Liver (tissue), 8 donors: ENCODE measurements at regions not wholly inside any gene's neighbourhood (a gene's known extent, or its start where the extent isn't known, plus 50 kb on each side); places are given as distances from the start of the nearest gene placed in this dataset.

Source experiments
- DNase-seq: peaks from one replicate; pipeline ENCODE4 v3.0.0-alpha.2; 2017; ENCODE audit warnings: low spot score
- H3K27ac ChIP-seq, 2 donors: one replicate each; pipeline ENCODE4 v1.7.0; 2013; ENCODE audit warnings: inconsistent platforms in 2 of 2, low read length in 2 of 2, control low read depth in 1 of 2, low read depth in 1 of 2, mild to moderate bottlenecking in 1 of 2
- H3K27me3 ChIP-seq, 4 donors: one replicate each; pipeline versions ENCODE4 v1.6.1 to v1.7.0; 2013; ENCODE audit warnings: low read length in 3 of 4, inconsistent platforms in 1 of 4, mild to moderate bottlenecking in 1 of 4, moderate library complexity in 1 of 4; ENCODE audit not compliant: control insufficient read depth in 4 of 4, insufficient read depth in 4 of 4
- H3K36me3 ChIP-seq, 4 donors: one replicate each; pipeline versions ENCODE4 v1.6.1 to v1.7.0; 2013; ENCODE audit warnings: low read length in 3 of 4, mild to moderate bottlenecking in 3 of 4, low read depth in 1 of 4, moderate library complexity in 1 of 4; ENCODE audit not compliant: control insufficient read depth in 4 of 4, insufficient read depth in 3 of 4
- H3K4me1 ChIP-seq, 4 donors: one replicate each; pipeline versions ENCODE4 v1.6.1 to v1.7.0; 2013; ENCODE audit warnings: low read length in 3 of 4, mild to moderate bottlenecking in 3 of 4, moderate library complexity in 1 of 4; ENCODE audit not compliant: control insufficient read depth in 4 of 4, insufficient read depth in 4 of 4
- H3K4me3 ChIP-seq, 3 donors: one replicate each; pipeline versions ENCODE4 v1.6.1 to v1.7.0; 2013; ENCODE audit warnings: low read length in 3 of 3, control low read depth in 1 of 3, low read depth in 1 of 3, mild to moderate bottlenecking in 1 of 3
- H3K9ac ChIP-seq, 2 donors: one replicate each; pipeline ENCODE4 v1.7.0; 2013; ENCODE audit warnings: low read length in 2 of 2, mild to moderate bottlenecking in 2 of 2, moderate library complexity in 2 of 2, control low read depth in 1 of 2, low read depth in 1 of 2
- H3K9me3 ChIP-seq, 4 donors: one replicate each; pipeline versions ENCODE4 v1.6.1 to v1.7.0; 2013; ENCODE audit warnings: low read length in 3 of 4; ENCODE audit not compliant: control insufficient read depth in 4 of 4
- CTCF ChIP-seq: fragments of 150-350 bp; IDR thresholded peaks from 2 replicates; pipeline ENCODE4 v1.5.1; 2017; ENCODE audit warnings: improper control_type of control experiment, low read depth, low read length; ENCODE audit not compliant: missing input control
- EGR1 ChIP-seq, 2 donors: IDR thresholded peaks; 2 replicates each; pipeline ENCODE4 v1.6.1; 2016 to 2018; ENCODE audit warnings: antibody characterized with exemption in 2 of 2, low read depth in 2 of 2
- FOXA1 ChIP-seq: IDR thresholded peaks from 2 replicates; pipeline ENCODE4 v1.6.1; 2016; ENCODE audit warnings: antibody characterized with exemption
- FOXA2 ChIP-seq: IDR thresholded peaks from 2 replicates; pipeline ENCODE4 v1.6.1; 2016; ENCODE audit warnings: antibody characterized with exemption
- GABPA ChIP-seq, 2 donors: IDR thresholded peaks in 1 of 2; conservative IDR thresholded peaks in 1 of 2; 2 replicates each; pipeline ENCODE4 v1.6.1; 2016; ENCODE audit warnings: antibody characterized with exemption in 2 of 2, mild to moderate bottlenecking in 1 of 2, moderate library complexity in 1 of 2
- HNF4A ChIP-seq, 2 donors: conservative IDR thresholded peaks; 2 replicates each; pipeline ENCODE4 v1.6.1; 2016; ENCODE audit warnings: antibody characterized with exemption in 2 of 2, mild to moderate bottlenecking in 2 of 2
- HNF4G ChIP-seq: IDR thresholded peaks from 2 replicates; pipeline ENCODE4 v1.6.1; 2016; ENCODE audit warnings: antibody characterized with exemption
- JUND ChIP-seq, 2 donors: IDR thresholded peaks; 2 replicates each; pipeline ENCODE4 v1.6.1; 2016; ENCODE audit warnings: antibody characterized with exemption in 2 of 2
- RAD21 ChIP-seq, 2 donors: IDR thresholded peaks; 2 replicates each; pipeline ENCODE4 v1.6.1; 2016; ENCODE audit warnings: antibody characterized with exemption in 2 of 2, mild to moderate bottlenecking in 2 of 2
- RXRA ChIP-seq, 2 donors: IDR thresholded peaks; 2 replicates each; pipeline ENCODE4 v1.6.1; 2017 to 2018; ENCODE audit warnings: antibody characterized with exemption in 2 of 2, mild to moderate bottlenecking in 1 of 2
- SP1 ChIP-seq: IDR thresholded peaks from 2 replicates; pipeline ENCODE4 v1.6.1; 2018; ENCODE audit warnings: antibody characterized with exemption, mild to moderate bottlenecking
- TAF1 ChIP-seq: conservative IDR thresholded peaks from 2 replicates; pipeline ENCODE4 v1.6.1; 2016; ENCODE audit warnings: antibody characterized with exemption, mild to moderate bottlenecking
- YY1 ChIP-seq: IDR thresholded peaks from 2 replicates; pipeline ENCODE4 v1.6.1; 2016; ENCODE audit warnings: antibody characterized with exemption, mild to moderate bottlenecking
- WGBS: extraction: QIAGEN DNeasy Blood & Tissue Kit; methylation state at CpG from one replicate; pipeline ENCODE4 v1.1.7; 2013; 5-methylcytosine and 5-hydroxymethylcytosine counted together
- TF ChIP-seq, protein P1 (sequence below): IDR thresholded peaks from 2 replicates; pipeline ENCODE4 v1.6.1; 2016; ENCODE audit warnings: antibody characterized with exemption
- TF ChIP-seq, protein P2 (sequence below): IDR thresholded peaks from 2 replicates; pipeline ENCODE4 v1.6.1; 2016; ENCODE audit warnings: antibody characterized with exemption, mild to moderate bottlenecking
- TF ChIP-seq, protein P3 (sequence below): IDR thresholded peaks from 2 replicates; pipeline ENCODE4 v1.6.1; 2016; ENCODE audit warnings: antibody characterized with exemption
- donor health status: healthy.
- donor health status: healthy.
- donor health status: healthy.
- donor health status: healthy.
- donor health status: healthy.

DNA sequence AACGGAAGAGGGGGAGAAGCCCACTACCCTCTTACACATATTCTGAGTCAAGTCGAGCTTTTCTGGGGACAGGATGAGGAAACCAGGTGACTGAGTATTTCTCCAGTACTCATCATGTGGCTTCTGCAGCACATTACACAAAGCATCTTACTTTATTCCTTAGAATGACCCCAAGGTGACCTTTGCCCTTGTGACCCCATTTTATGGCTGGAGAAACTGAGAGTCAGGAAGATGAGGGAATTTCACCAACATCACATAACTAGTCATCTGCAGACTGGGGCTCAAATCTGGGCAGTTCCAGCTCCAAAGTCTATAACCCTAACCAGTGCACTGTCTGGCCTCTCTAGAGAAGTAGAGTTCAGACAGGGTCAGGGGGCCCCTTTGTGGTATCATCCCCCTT lies 707.0 kb downstream of the UQCRFS1 start:
- Histone ChIP-seq H3K4me3 (no peak overlapping the region), H3K9ac (no peak overlapping the region), H3K27me3 (no peaks in the 10 kb centered on the region), H3K36me3 (no peaks in the 10 kb centered on the region), H3K27ac (no peak overlapping the region), H3K4me1 (peaks cover 0 to 24% (median 14%) of the 10 kb centered on the region in 4 donors), H3K9me3 (no peaks in the 10 kb centered on the region)
- WGBS: 90% methylated on average over 2 of the region's 2 CpGs
- TF ChIP-seq FOXA1: no peak
- no peak for TF ChIP-seq CTCF
- TF ChIP-seq RAD21 (IDR thresholded peaks at IDR 0.05): no peak
- no peak for TF ChIP-seq YY1
- no peak for TF ChIP-seq HNF4G
- TF ChIP-seq GABPA (IDR thresholded peaks at IDR 0.05 in 1 of 2, conservative IDR thresholded peaks at IDR 0.05 in 1 of 2): no peak
- TF ChIP-seq, protein P1, sequence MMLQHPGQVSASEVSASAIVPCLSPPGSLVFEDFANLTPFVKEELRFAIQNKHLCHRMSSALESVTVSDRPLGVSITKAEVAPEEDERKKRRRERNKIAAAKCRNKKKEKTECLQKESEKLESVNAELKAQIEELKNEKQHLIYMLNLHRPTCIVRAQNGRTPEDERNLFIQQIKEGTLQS: no peak
- no peak for TF ChIP-seq TAF1
- TF ChIP-seq SP1: no peak
- TF ChIP-seq JUND (IDR thresholded peaks at IDR 0.05): no peak
- TF ChIP-seq EGR1 (IDR thresholded peaks at IDR 0.05; ENCODE audit: low read depth in 2 of 2): no peak
- no peak for TF ChIP-seq HNF4A (conservative IDR thresholded peaks at IDR 0.05)
- no peak for DNase-seq

DNA sequence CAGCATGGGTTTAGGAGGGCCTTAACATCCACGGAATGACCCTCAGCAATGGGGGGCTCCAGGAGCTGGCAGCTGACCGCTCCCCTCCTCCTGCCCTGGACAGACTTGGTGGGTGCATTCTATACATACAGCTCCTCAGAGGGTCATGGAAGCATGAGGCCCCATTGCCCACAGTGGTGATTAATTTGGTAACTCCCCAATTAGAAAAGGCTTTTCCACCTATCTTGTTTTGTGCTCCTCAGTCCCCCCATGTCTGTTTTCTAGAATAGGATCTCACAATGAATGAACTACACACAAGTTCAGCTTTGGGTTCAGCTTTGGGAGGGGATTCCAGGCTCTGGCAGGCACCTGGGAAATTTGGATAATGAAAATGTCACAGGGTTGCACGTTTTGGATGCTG lies 707.8 kb downstream of the UQCRFS1 start:
- Histone ChIP-seq H3K27me3 (no peaks in the 10 kb centered on the region), H3K4me3 (no peak overlapping the region), H3K27ac (no peak overlapping the region), H3K4me1 (peaks cover 0 to 24% (median 14%) of the 10 kb centered on the region in 4 donors), H3K36me3 (no peaks in the 10 kb centered on the region), H3K9ac (no peak overlapping the region), H3K9me3 (no peaks in the 10 kb centered on the region)
- no peak for TF ChIP-seq JUND (IDR thresholded peaks at IDR 0.05)
- TF ChIP-seq RXRA (IDR thresholded peaks at IDR 0.05): no peak
- TF ChIP-seq TAF1: no peak
- no peak for TF ChIP-seq EGR1 (IDR thresholded peaks at IDR 0.05; ENCODE audit: low read depth in 2 of 2)
- TF ChIP-seq FOXA2: no peak
- no peak for TF ChIP-seq RAD21 (IDR thresholded peaks at IDR 0.05)
- TF ChIP-seq HNF4A (conservative IDR thresholded peaks at IDR 0.05): no peak
- TF ChIP-seq, protein P1: no peak
- TF ChIP-seq, protein P2, sequence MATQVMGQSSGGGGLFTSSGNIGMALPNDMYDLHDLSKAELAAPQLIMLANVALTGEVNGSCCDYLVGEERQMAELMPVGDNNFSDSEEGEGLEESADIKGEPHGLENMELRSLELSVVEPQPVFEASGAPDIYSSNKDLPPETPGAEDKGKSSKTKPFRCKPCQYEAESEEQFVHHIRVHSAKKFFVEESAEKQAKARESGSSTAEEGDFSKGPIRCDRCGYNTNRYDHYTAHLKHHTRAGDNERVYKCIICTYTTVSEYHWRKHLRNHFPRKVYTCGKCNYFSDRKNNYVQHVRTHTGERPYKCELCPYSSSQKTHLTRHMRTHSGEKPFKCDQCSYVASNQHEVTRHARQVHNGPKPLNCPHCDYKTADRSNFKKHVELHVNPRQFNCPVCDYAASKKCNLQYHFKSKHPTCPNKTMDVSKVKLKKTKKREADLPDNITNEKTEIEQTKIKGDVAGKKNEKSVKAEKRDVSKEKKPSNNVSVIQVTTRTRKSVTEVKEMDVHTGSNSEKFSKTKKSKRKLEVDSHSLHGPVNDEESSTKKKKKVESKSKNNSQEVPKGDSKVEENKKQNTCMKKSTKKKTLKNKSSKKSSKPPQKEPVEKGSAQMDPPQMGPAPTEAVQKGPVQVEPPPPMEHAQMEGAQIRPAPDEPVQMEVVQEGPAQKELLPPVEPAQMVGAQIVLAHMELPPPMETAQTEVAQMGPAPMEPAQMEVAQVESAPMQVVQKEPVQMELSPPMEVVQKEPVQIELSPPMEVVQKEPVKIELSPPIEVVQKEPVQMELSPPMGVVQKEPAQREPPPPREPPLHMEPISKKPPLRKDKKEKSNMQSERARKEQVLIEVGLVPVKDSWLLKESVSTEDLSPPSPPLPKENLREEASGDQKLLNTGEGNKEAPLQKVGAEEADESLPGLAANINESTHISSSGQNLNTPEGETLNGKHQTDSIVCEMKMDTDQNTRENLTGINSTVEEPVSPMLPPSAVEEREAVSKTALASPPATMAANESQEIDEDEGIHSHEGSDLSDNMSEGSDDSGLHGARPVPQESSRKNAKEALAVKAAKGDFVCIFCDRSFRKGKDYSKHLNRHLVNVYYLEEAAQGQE: no peak
- TF ChIP-seq HNF4G: no peak
- no peak for TF ChIP-seq GABPA (IDR thresholded peaks at IDR 0.05 in 1 of 2, conservative IDR thresholded peaks at IDR 0.05 in 1 of 2)
- TF ChIP-seq FOXA1: no peak
- TF ChIP-seq YY1: no peak
- TF ChIP-seq, protein P3, sequence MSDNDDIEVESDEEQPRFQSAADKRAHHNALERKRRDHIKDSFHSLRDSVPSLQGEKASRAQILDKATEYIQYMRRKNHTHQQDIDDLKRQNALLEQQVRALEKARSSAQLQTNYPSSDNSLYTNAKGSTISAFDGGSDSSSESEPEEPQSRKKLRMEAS: no peak
- no peak for DNase-seq
- WGBS: 90% methylated on average over 3 of the region's 3 CpGs
